A549 (cell line): ENCODE measurements at regions not wholly inside any gene's neighbourhood (a gene's known extent, or its start where the extent isn't known, plus 50 kb on each side); places are given as distances from the start of the nearest gene placed in this dataset.

Experiments used
- BCL3 ChIP-seq: fragments of >200 bp; sonication (Bioruptor Twin); formaldehyde crosslinking; IDR thresholded peaks from 3 replicates; pipeline ENCODE4 v1.6.1; 2016
- CHD2 ChIP-seq: fragments of 150-350 bp; IDR thresholded peaks from 2 replicates; pipeline ENCODE4 v1.6.1; 2014; ENCODE audit warnings: low read length; ENCODE audit not compliant: partially characterized antibody
- CTCF ChIP-seq: fragments of >200 bp; sonication (Bioruptor Twin); formaldehyde crosslinking; IDR thresholded peaks from 3 replicates; pipeline ENCODE4 v1.5.1; 2016
- KDM1A ChIP-seq: fragments of 200-600 bp; sonication (generic); IDR thresholded peaks from 2 replicates; pipeline ENCODE4 v1.6.1; 2016; ENCODE audit warnings: low read depth, mild to moderate bottlenecking
- POLR2A ChIP-seq: IDR thresholded peaks from 2 replicates; pipeline ENCODE4 v1.6.1; 2012; ENCODE audit warnings: mild to moderate bottlenecking, low read length
- RAD21 ChIP-seq, 2 experiments: fragments of >200 bp in 1 of 2; sonication (Bioruptor Twin) in 1 of 2; formaldehyde crosslinking in 1 of 2; IDR thresholded peaks in 1 of 2; conservative IDR thresholded peaks in 1 of 2; 2 replicates in 1 of 2; 3 replicates in 1 of 2; pipeline ENCODE4 v1.6.1; 2012 to 2018; ENCODE audit warnings: inconsistent platforms in 1 of 2
- RCOR1 ChIP-seq: fragments of 150-350 bp; IDR thresholded peaks from 2 replicates; pipeline ENCODE4 v1.6.1; 2014; ENCODE audit warnings: antibody characterized with exemption, low read length, low read depth

- TF ChIP-seq KDM1A, result no peak
- TF ChIP-seq RAD21 (conservative IDR thresholded peaks at IDR 0.05 in 1 of 2, IDR thresholded peaks at IDR 0.05 in 1 of 2), result no peak
- no peak for TF ChIP-seq BCL3
- TF ChIP-seq RCOR1, result no peak
- TF ChIP-seq CTCF, result no peak
- TF ChIP-seq POLR2A, result no peak
- no peak for TF ChIP-seq CHD2
Observed at GRCh38 chr10:128864554-128865295, 602.3 kb upstream of the MGMT start.
